SW 1271 (cell line): ENCODE measurements at regions not wholly inside any gene's neighbourhood (a gene's known extent, or its start where the extent isn't known, plus 50 kb on each side); places are given as distances from the start of the nearest gene placed in this dataset.

ENCODE experiments used
- DNase-seq, 2 experiments: peaks; one replicate each; lab custom pipeline; 2025; lab: John Stamatoyannopoulos, UW

GRCh38 chr11:11044137-11044855 is 186.4 kb upstream of the ZBED5 start:
- DNase-seq: no peak

GRCh38 chr11:11043721-11044120 is 185.9 kb upstream of the ZBED5 start:
- no peak for DNase-seq

- no peak for DNase-seq
Measured at GRCh38 chr11:11039208-11039965, 181.5 kb upstream of the ZBED5 start.

GRCh38 chr11:11038782-11039181 is 180.9 kb upstream of the ZBED5 start:
- DNase-seq: no peak

- no peak for DNase-seq
Measured at GRCh38 chr11:11038352-11038751, 180.5 kb upstream of the ZBED5 start.

GRCh38 chr11:11036848-11037732 is 179.2 kb upstream of the ZBED5 start:
- DNase-seq: peak in 1 of 2 experiments; percentile 26

- no peak for DNase-seq
Measured at GRCh38 chr11:11036185-11036847, 178.5 kb upstream of the ZBED5 start.

- no peak for DNase-seq
Measured at GRCh38 chr11:11035331-11035730, 177.5 kb upstream of the ZBED5 start.

- no peak for DNase-seq
Measured at GRCh38 chr11:11034476-11034875, 176.6 kb upstream of the ZBED5 start.

- no peak for DNase-seq
Measured at GRCh38 chr11:11032066-11032465, 174.2 kb upstream of the ZBED5 start.

GRCh38 chr11:11029027-11029426 is 171.2 kb upstream of the ZBED5 start:
- DNase-seq: no peak

GRCh38 chr11:11028017-11028692 is 170.3 kb upstream of the ZBED5 start:
- DNase-seq: peak in 1 of 2 experiments; percentile 48

- DNase-seq: peak in 1 of 2 experiments; percentile 17
Measured at GRCh38 chr11:11027288-11027687, 169.4 kb upstream of the ZBED5 start.

GRCh38 chr11:11025087-11025486 is 167.2 kb upstream of the ZBED5 start:
- no peak for DNase-seq

GRCh38 chr11:11022125-11022730 is 164.4 kb upstream of the ZBED5 start:
- DNase-seq: peak in 1 of 2 experiments; percentile 11

GRCh38 chr11:11021563-11021962 is 163.7 kb upstream of the ZBED5 start:
- no peak for DNase-seq

- DNase-seq: no peak
Measured at GRCh38 chr11:11020747-11021149, 162.9 kb upstream of the ZBED5 start.

GRCh38 chr11:11020219-11020726 is 162.4 kb upstream of the ZBED5 start:
- DNase-seq: no peak

- DNase-seq: no peak
Measured at GRCh38 chr11:11016943-11017342, 159.1 kb upstream of the ZBED5 start.

GRCh38 chr11:11016068-11016467 is 158.2 kb upstream of the ZBED5 start:
- no peak for DNase-seq

GRCh38 chr11:11011617-11012016 is 153.8 kb upstream of the ZBED5 start:
- no peak for DNase-seq
